GM21367 (cell line): ENCODE measurements at regions not wholly inside any gene's neighbourhood (a gene's known extent, or its start where the extent isn't known, plus 50 kb on each side); places are given as distances from the start of the nearest gene placed in this dataset.

ENCODE experiments used
- ATAC-seq: cut with Tn5 transposase; IDR thresholded peaks from one replicate; pipeline ENCODE4 v1.9.1; 2021; ENCODE audit not compliant: unreplicated experiment

DNA sequence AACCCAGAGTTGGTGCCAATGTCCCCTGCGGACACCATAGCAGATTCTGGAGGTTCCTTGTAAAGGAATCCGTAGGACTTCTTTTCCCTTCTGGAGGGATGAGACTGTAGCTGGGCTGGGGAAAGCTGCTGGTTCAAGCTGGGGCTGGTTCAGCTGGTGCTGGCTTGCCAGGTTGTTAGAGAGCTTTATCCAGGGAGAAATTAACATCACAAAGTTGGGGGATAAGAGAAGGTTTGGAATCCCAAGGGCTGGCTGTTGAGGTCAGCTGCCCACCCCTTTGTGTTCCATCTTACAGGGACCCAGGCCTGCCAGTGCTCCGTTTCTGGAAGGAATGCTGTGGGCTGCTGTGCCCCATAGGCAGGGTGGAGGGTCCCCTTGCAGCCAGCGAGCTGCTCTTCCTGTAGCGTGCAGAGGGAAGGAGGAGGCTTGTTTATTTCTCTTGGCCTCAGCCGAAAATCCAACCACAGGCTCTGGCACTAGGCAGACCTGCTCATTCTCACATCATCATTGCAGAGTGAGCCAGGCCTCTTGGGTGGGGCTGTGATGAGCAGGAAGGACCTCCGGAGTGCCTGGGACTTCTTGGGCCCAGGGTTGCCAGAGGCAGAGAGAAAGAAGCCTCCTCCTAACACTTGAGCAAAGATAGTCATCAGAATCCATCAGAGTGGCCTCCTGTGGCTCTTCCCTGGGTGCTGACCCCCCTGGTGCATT, 251.1 kb downstream of the SEC14L1 start:
- no peak for ATAC-seq

GRCh38 chr17:77392376-77393273, 251.9 kb downstream of the SEC14L1 start:
- no peak for ATAC-seq

DNA sequence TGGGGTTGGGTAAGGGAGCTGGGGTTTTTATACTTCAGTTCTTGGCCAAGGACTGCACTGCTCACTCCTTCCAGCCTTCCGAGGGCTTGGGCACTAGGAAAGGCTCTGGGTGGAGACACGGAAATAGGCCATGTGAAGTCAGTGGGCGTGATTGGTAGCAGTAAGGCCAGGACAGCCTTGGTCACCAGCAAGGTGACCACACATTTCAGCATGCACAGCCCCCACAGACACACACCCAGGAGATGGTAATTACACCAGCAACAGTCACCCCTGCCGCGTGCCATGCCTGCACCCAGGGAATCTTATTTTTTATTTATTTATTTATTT, 252.5 kb downstream of the SEC14L1 start:
- ATAC-seq = no peak

DNA sequence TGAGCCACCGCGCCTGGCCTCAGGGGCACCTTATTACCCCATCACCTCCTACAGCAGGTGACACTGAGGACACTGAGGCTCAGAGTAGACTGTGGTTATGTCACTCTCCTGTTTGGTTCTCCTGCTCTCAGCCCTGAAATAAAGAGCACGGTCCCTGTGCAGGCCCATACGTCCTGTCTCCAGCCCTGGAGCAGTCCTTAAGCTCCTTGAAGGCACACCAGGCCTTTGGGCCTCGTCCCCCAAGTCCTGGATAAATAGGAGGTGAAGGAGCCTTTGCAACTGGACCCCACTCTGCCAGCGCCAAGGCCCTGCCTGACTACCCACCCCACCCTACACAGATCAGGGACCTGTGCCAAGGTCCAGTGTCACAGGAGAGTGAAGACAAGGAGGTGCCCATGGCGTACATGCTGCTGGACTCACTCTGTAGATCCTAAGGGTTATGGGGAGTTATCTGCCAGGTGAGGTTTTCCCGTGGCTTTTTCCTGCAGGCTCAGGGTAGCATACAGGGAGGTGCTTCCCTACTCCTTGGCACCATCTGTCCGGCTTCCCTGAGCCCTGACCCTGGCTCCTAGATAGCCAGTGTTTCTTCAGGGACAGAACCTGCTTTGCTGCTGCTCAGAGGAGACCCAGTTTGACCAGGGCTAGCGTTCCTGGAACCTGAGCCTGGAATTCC, 253.2 kb downstream of the SEC14L1 start:
- no peak for ATAC-seq

- no peak for ATAC-seq
Measured at GRCh38 chr17:77394540-77395295, 253.9 kb downstream of the SEC14L1 start.

- ATAC-seq = no peak
Measured at GRCh38 chr17:77395501-77396048, 254.8 kb downstream of the SEC14L1 start.

DNA sequence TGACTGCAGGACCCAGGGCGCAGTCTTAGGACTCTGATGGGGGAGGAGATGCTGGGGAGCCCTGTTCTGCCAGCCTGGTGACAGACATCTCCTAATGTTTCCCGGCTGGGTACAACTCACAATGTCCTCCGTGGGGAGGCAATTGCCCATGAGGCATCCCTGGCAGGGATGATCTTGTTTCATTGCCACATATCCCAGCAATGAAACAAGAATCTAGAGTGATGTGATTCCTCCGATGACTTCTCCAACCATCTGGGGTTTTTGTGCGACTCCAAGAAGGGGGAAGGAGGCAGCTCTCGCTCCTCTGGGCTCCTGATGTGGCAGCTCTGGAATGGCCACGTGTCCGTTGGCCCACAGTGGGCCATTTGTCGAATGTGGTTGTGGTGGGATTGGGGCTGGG, 255.8 kb downstream of the SEC14L1 start:
- no peak for ATAC-seq

DNA sequence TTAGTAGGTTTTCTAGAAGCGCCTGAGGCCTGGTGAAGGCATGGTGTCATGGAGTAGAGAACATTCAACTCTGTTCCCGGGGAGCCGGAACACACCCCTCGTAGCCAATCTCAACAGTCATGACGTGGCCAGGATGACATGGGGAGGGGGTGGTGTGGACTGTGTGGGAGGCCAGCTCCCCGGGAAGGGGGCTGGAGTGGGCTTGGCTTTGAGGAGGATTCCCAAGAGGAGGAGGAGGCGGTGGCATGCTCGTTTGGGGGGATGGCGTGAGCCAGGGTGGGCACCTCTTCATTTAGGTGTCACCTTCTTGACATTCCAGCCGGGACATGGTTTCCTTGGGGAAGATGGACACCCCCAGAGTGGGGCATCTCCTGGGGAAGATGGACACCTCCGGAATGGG, 257.5 kb downstream of the SEC14L1 start:
- ATAC-seq = no peak

GRCh38 chr17:77399319-77399957, 258.7 kb downstream of the SEC14L1 start:
- no peak for ATAC-seq

DNA sequence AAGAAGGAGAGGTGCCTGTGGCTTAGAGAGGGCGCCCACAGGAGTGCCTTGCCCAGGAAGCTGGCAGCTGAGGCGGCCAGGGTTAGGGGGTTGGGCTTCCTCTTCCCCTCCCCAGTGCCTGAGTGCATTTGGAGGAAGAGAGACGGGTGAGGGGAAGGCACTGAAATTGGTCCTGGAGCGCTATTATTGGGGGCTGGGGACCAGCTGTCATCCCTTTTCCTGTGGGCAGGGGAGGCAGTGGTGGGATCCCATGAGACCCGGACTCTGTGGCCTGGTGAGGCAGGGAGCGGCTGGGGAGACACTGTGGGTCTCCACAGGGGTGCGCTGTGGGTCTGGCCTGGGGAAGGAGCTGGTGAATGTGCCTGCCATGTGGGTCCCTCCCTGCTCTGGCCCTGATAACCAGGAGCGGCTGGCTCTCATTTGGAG, 259.7 kb downstream of the SEC14L1 start:
- ATAC-seq = no peak

DNA sequence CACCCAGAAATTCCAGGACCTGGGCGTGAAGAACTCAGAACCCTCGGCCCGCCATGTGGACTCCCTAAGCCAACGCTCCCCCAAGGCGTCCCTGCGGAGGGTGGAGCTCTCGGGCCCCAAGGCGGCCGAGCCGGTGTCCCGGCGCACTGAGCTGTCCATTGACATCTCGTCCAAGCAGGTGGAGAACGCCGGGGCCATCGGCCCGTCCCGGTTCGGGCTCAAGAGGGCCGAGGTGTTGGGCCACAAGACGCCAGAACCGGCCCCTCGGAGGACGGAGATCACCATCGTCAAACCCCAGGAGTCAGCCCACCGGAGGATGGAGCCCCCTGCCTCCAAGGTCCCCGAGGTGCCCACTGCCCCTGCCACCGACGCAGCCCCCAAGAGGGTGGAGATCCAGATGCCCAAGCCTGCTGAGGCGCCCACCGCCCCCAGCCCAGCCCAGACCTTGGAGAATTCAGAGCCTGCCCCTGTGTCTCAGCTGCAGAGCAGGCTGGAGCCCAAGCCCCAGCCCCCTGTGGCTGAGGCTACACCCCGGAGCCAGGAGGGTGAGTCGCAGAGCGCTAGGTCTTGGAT, 261.5 kb downstream of the SEC14L1 start:
- ATAC-seq = no peak

- ATAC-seq = no peak
Measured at GRCh38 chr17:77403854-77404253, 263.1 kb downstream of the SEC14L1 start.

GRCh38 chr17:77404812-77405581, 264.2 kb downstream of the SEC14L1 start:
- ATAC-seq = no peak

- no peak for ATAC-seq
Measured at GRCh38 chr17:77405867-77406732, 265.3 kb downstream of the SEC14L1 start.

GRCh38 chr17:77407321-77408277, 266.8 kb downstream of the SEC14L1 start:
- no peak for ATAC-seq

GRCh38 chr17:77408284-77408683, 267.5 kb downstream of the SEC14L1 start:
- ATAC-seq = no peak
